ENCODE measurements at regions not wholly inside any gene's neighbourhood (a gene's known extent, or its start where the extent isn't known, plus 50 kb on each side); places are given as distances from the start of the nearest gene placed in this dataset.

- no TSS peak for BruUV-seq (replicated peaks)
- H3K27me3 ChIP-seq (ENCODE audit: control insufficient read depth, insufficient read depth, low read length), result no peaks in the 10 kb centered on the region; the same call in 1 of the 2 replicates
- no peak overlapping the region for H3K27ac ChIP-seq (ENCODE audit: low read length)
- in situ Hi-C loops (cut with HindIII; ENCODE audit: low pct_unique_long_range_greater_than_20kb, low sequenced_read_pairs), result no loop called here
- no peaks in the 10 kb centered on the region for H3K9me3 ChIP-seq (ENCODE audit: control insufficient read depth, insufficient read depth, low read depth, low read length)
- H3K36me3 ChIP-seq (ENCODE audit: control insufficient read depth, insufficient read depth, low read length), result no peaks in the 10 kb centered on the region
- no peak overlapping the region for H3K4me3 ChIP-seq (ENCODE audit: low read depth in 2 of 2, low read length in 2 of 2)
- ChIA-PET CTCF (no interaction called here), POLR2A (no interaction called here)
- no peak for DNase-seq (ENCODE audit: low read depth, low spot score)
- no peak for ATAC-seq
- TF ChIP-seq POLR2AphosphoS5 (IDR thresholded peaks at IDR 0.05; ENCODE audit: low read depth, low read length) (no peak), SIN3A (IDR thresholded peaks at IDR 0.05; ENCODE audit: borderline replicate concordance, insufficient read depth, low read depth, low read length) (no peak)
- H3K4me1 ChIP-seq (ENCODE audit: control insufficient read depth, insufficient read depth, low read length), result no peaks in the 10 kb centered on the region
- intact Hi-C loops (cut with micrococcal nuclease; ENCODE audit: unreplicated experiment), result no loop called here
These were observed 64.3 kb downstream of the SHANK2 start for GRCh38 chr11:71188073-71188472.

DNA sequence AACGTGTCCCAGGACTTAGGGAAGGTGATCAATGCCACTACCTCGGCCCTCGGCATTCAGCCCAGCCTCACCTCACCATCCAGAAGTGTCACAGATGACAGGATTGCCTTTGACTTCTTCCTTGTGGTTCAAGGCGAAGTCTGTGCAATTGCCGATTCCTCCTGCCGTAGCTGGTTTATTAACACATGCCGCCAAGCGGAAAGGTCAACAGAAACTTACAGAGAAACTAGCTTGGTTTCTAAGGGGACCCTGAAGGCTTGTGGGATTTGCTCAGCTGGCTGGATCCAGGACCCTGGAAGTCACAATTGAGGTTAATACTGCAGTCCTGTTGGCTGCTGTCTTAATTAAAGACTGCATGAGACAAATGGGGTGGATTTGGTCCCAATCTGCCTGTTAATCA, 65.6 kb downstream of the SHANK2 start:
- CTCF ChIA-PET, result no interaction called here
- intact Hi-C loops (cut with micrococcal nuclease; ENCODE audit: unreplicated experiment), result no loop called here
- H3K27ac ChIP-seq (ENCODE audit: low read length), result no peak overlapping the region

More for the DNA sequence above, 65.6 kb downstream of the SHANK2 start:
- TF ChIP-seq CTCF (IDR thresholded peaks at IDR 0.05), result no peak
- no peak for TF ChIP-seq POLR2AphosphoS5 (IDR thresholded peaks at IDR 0.05; ENCODE audit: low read depth, low read length)
- no peak for TF ChIP-seq SIN3A (IDR thresholded peaks at IDR 0.05; ENCODE audit: borderline replicate concordance, insufficient read depth, low read depth, low read length)
- TF ChIP-seq TCF7L2 (IDR thresholded peaks at IDR 0.05; ENCODE audit: low read depth, low read length), result no peak
- TF ChIP-seq, protein P1, sequence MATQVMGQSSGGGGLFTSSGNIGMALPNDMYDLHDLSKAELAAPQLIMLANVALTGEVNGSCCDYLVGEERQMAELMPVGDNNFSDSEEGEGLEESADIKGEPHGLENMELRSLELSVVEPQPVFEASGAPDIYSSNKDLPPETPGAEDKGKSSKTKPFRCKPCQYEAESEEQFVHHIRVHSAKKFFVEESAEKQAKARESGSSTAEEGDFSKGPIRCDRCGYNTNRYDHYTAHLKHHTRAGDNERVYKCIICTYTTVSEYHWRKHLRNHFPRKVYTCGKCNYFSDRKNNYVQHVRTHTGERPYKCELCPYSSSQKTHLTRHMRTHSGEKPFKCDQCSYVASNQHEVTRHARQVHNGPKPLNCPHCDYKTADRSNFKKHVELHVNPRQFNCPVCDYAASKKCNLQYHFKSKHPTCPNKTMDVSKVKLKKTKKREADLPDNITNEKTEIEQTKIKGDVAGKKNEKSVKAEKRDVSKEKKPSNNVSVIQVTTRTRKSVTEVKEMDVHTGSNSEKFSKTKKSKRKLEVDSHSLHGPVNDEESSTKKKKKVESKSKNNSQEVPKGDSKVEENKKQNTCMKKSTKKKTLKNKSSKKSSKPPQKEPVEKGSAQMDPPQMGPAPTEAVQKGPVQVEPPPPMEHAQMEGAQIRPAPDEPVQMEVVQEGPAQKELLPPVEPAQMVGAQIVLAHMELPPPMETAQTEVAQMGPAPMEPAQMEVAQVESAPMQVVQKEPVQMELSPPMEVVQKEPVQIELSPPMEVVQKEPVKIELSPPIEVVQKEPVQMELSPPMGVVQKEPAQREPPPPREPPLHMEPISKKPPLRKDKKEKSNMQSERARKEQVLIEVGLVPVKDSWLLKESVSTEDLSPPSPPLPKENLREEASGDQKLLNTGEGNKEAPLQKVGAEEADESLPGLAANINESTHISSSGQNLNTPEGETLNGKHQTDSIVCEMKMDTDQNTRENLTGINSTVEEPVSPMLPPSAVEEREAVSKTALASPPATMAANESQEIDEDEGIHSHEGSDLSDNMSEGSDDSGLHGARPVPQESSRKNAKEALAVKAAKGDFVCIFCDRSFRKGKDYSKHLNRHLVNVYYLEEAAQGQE (IDR thresholded peaks at IDR 0.05; ENCODE audit: insufficient read depth in 1 of 2, low read depth in 2 of 2, low read length in 1 of 2), result no peak
- Histone ChIP-seq H3K4me1 (ENCODE audit: control insufficient read depth, insufficient read depth, low read length) (no peaks in the 10 kb centered on the region), H3K9me3 (ENCODE audit: control insufficient read depth, insufficient read depth, low read depth, low read length) (no peaks in the 10 kb centered on the region), H3K4me3 (ENCODE audit: low read depth in 2 of 2, low read length in 2 of 2) (no peak overlapping the region), H3K36me3 (ENCODE audit: control insufficient read depth, insufficient read depth, low read length) (no peaks in the 10 kb centered on the region), H3K27me3 (ENCODE audit: control insufficient read depth, insufficient read depth, low read length) (no peaks in the 10 kb centered on the region)
- in situ Hi-C loops (cut with HindIII; ENCODE audit: low pct_unique_long_range_greater_than_20kb, low sequenced_read_pairs), result no loop called here
- POLR2A ChIA-PET, result no interaction called here
- ATAC-seq, result no peak
- no peak for DNase-seq (ENCODE audit: low read depth, low spot score)
- no TSS peak for BruUV-seq (replicated peaks)
